HG03460 (cell line): ENCODE measurements at regions not wholly inside any gene's neighbourhood (a gene's known extent, or its start where the extent isn't known, plus 50 kb on each side); places are given as distances from the start of the nearest gene placed in this dataset.
"Not testable (repeated sequence)": the region's sequence is repeated elsewhere in the genome, so short reads cannot be mapped to it uniquely, and the experiment has no call there.

Source experiments
- ATAC-seq: cut with Tn5 transposase; IDR thresholded peaks from one replicate; pipeline ENCODE4 v1.9.1; 2021; ENCODE audit not compliant: unreplicated experiment

GRCh38 chr5:145027286-145027685 is 807.9 kb downstream of the PRELID2 start:
- no peak for ATAC-seq

DNA sequence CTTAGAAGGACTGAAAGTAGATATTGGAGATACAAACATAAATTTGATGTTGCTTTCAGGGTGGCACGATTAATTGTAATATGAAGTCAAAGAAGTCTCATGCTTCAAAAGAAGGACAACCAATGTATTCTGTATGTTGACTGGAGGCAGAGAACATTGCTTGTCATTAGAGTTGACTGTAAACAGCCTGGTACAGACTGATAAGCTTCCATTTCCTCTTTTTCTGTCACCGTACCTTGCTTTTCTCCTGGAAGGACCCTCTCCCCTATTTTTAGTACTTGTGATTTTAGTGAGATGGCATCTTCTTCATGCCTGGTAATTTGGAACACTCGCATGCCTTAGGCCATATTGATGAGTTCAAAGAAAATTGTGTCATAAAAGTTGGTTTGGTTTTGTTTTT is 809.4 kb downstream of the PRELID2 start:
- no peak for ATAC-seq

DNA sequence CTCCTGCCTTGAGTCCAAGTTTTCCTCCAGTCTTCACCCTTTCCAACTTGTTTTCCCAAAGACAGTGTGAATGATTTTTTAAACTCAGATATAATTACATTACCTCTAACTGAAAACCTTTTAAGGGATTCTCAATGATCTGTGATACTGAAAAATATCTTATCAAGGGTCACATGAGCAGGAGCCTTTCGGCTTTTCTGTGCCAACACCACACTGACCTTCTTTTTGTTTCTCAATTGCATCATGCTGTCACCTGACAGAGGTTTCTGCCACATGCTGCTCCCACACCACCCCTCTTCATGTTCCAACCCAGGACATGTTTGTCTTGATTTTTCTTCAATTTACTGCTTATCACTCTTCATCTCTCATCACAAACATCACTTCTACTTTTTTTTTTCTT is 820.0 kb downstream of the PRELID2 start:
- ATAC-seq, result no peak

GRCh38 chr5:145014109-145014508 is 821.0 kb downstream of the PRELID2 start:
- no peak for ATAC-seq

- no peak for ATAC-seq
Measured at GRCh38 chr5:145010834-145011233, 824.3 kb downstream of the PRELID2 start.

- no peak for ATAC-seq
Measured at GRCh38 chr5:145008876-145009530, 826.1 kb downstream of the PRELID2 start.

DNA sequence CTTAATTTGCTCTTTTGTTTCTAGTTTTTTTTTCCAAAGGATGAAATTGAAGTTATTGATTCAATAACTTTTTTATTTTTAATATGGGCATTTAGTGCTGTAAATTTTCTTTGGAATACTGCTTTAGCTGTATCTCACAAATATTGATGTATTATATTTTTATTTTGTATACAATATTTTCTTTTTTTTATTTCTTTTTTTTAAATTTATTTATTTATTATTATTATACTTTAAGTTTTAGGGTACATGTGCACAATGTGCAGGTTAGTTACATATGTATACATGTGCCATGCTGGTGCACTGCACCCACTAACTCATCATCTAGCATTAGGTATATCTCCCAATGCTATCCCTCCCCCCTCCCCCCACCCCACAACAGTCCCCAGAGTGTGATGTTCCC is 823.7 kb downstream of the KCTD16 start:
- ATAC-seq, result not testable (repeated sequence)

- ATAC-seq, result no peak
Measured at GRCh38 chr5:144983101-144983500, 812.4 kb downstream of the KCTD16 start.

DNA sequence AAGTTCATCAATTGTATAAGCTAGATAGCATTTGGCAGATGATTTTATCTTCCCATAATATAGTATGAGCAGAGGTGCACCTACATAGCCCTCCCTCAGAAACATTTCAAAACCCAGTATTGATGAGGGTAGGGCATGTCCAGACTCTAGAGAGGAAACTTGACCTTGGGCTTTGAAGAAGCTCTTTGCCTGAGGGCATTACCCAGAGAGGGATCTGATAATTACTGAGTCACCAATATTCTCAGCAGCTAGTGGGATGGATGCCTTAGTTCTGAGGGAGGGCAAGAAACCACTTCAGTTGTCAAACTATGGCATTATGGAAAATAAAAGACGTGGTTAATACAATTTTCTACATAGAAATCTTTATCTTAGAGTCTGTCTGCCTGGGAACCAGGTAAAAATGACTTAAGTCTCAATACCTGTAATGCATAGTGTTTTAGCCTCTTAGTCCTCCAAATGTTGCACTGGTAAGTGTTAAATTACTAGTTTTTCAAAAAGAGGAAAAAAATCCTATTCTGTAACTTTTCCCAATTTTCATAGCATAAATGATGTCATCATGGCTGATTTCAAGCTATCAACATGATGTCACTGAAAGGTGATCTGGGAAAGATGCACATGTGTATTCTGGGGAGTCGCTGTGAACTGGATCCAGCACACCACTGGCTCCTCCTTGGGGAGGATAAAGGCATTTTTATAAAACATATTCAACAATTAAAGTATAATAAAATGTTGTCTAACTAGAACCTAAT is 809.0 kb downstream of the KCTD16 start:
- no peak for ATAC-seq

- no peak for ATAC-seq
Measured at GRCh38 chr5:144972317-144972716, 801.6 kb downstream of the KCTD16 start.

DNA sequence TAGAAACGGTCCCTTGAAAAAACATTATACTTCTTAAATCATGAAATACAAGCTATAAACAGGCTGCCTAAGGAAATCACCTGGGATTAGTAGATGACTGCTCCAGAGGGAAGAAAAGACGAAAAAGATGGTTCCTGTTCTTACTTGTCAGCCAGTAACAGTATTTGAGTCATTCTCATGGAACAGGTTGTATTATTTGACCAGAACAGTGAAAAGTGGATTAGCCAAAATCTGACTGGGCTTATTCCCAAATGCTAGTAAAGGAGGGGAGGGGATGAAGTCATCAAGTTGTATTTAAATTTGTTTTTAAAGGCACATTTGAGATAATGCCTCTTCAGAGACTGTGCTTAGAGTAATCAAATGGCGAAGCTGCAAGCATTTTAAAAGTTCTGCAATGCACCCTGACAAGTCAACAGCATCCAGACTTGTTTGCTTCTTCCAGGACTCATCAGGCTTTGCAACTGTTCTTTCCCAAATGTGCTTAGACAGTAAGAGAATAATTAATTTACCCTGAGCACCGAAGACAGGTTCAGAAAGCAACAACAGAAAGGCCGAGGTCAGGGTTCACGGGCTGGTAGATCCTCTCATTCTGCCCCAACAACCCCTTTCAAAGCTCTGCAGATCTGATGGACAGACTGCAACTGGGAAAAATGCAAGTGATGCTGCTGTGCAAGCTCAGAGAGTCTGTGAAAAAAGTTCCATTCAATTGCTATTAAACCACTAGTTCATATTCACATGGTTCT is 800.6 kb downstream of the KCTD16 start:
- no peak for ATAC-seq

GRCh38 chr5:144960296-144960695 is 789.6 kb downstream of the KCTD16 start:
- no peak for ATAC-seq

- ATAC-seq, result no peak
Measured at GRCh38 chr5:144958002-144958401, 787.3 kb downstream of the KCTD16 start.

DNA sequence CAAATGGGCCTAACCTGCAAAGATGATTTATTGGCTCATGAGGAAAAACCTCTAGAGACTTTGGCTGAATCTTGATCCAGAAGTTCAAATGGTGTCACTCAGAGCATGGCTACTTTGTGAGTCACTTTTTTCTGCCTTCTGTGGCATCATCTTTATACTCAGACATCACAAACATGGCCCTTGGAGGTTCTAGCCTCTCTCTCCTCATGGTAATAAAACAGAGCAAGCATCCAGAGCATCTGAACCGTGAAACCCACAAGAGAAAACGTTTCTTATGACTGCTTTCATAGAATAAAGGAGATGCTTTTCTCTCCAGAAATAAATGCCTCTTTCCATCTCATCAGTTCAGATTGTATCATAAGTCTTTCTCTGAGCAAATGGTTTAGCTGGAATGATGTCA is 780.3 kb downstream of the KCTD16 start:
- ATAC-seq, result no peak

GRCh38 chr5:144947023-144947422 is 776.4 kb downstream of the KCTD16 start:
- no peak for ATAC-seq

- no peak for ATAC-seq
Measured at GRCh38 chr5:144945503-144945902, 774.8 kb downstream of the KCTD16 start.

DNA sequence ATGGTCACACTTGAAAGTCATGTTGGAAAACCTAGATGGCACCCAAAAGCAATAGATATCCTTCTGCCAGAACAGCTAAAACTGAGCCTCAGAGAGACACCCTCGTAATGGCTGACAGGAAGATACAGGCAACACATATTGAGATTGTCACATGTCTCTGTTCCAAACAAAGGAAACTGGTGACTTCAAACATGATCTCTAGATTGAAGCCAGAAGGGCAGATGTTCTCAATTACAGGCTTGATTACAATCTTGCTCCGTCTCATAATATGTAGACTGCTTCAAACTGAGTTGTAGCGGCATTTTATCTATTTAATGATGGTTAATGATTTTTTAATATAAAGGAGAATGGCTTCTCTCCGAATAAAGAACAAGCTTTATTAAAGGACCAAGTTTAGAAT is 774.3 kb downstream of the KCTD16 start:
- no peak for ATAC-seq

- no peak for ATAC-seq
Measured at GRCh38 chr5:144941004-144941403, 770.3 kb downstream of the KCTD16 start.

DNA sequence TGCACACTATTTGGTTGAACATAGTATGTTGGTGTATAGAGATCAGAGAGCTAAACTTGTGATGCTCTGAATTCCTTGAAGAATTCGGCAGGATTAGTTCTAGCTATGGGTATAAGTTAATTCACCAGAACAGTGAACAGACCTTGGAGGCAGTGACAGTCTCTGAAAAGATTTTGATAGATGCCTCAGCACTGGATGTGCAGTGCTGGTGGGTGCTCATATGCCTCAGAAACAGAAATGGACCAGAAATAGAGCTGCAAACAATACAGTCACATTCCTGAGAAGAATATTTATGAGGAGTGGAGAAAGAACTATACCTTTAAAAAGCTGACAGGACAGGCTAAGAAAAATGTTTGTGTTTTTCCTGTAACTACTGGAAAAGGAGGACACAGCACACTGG is 747.7 kb downstream of the KCTD16 start:
- no peak for ATAC-seq

GRCh38 chr5:144915452-144915851 is 744.8 kb downstream of the KCTD16 start:
- no peak for ATAC-seq

- no peak for ATAC-seq
Measured at GRCh38 chr5:144913661-144914060, 743.0 kb downstream of the KCTD16 start.

DNA sequence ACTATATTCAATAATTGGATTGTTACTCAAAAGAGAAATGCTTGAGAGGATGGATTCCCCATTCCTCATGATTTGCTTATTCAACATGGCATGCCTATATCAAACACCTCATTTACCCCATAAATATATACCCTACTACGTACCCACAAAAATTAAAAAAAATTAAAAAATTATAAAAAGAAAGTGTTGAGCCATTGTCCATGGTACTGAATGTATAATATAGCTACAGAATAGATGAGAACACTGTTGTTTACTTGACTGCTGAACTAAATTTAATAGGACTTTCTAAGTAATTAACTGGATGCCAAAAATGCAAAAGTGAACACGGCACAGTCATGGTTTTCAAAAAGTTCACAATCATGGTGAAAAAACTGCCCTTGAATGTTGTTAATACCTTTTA is 725.8 kb downstream of the KCTD16 start:
- no peak for ATAC-seq
